Loucy (cell line): ENCODE measurements at regions not wholly inside any gene's neighbourhood (a gene's known extent, or its start where the extent isn't known, plus 50 kb on each side); places are given as distances from the start of the nearest gene placed in this dataset.

Source experiments
- H2AFZ ChIP-seq: fragments of 200-600 bp; sonication (generic); 2 replicates; pipeline ENCODE4 v1.6.0; 2016; ENCODE audit warnings: antibody characterized with exemption, mild to moderate bottlenecking, low read length, moderate library complexity
- H3F3A ChIP-seq: fragments of 200-600 bp; 2 replicates; pipeline ENCODE4 v1.6.0; 2016; ENCODE audit warnings: antibody characterized with exemption, low read depth, mild to moderate bottlenecking
- H3K27me3 ChIP-seq: fragments of 200-600 bp; sonication (generic); 2 replicates; pipeline ENCODE4 v1.6.1; 2014; ENCODE audit warnings: low read length, mild to moderate bottlenecking; ENCODE audit not compliant: insufficient read depth, poor library complexity, severe bottlenecking
- H3K36me3 ChIP-seq: fragments of 200-600 bp; sonication (generic); 2 replicates; pipeline ENCODE4 v1.6.1; 2016; ENCODE audit warnings: low read length; ENCODE audit not compliant: insufficient read depth
- H3K4me1 ChIP-seq: fragments of 200-600 bp; sonication (generic); 2 replicates; pipeline ENCODE4 v1.5.1; 2014; ENCODE audit warnings: low read length, mild to moderate bottlenecking; ENCODE audit not compliant: insufficient read depth, poor library complexity, severe bottlenecking
- H3K4me2 ChIP-seq: fragments of 200-600 bp; sonication (generic); 2 replicates; pipeline ENCODE4 v1.6.0; 2014; ENCODE audit warnings: antibody characterized with exemption, low read length, low read depth, mild to moderate bottlenecking; ENCODE audit not compliant: poor library complexity, severe bottlenecking
- H3K4me3 ChIP-seq: fragments of 200-600 bp; sonication (generic); 2 replicates; pipeline ENCODE4 v1.5.1; 2014; ENCODE audit warnings: low read length, mild to moderate bottlenecking, mixed read lengths; ENCODE audit not compliant: poor library complexity, severe bottlenecking
- H3K79me2 ChIP-seq: fragments of 200-600 bp; sonication (generic); 2 replicates; pipeline ENCODE4 v1.6.1; 2014; ENCODE audit warnings: low read length; ENCODE audit not compliant: insufficient read depth
- H3K9ac ChIP-seq: fragments of 200-600 bp; sonication (generic); 2 replicates; pipeline ENCODE4 v1.6.0; 2014; ENCODE audit warnings: mild to moderate bottlenecking, low read depth, low read length, moderate library complexity; ENCODE audit not compliant: poor library complexity, severe bottlenecking
- H3K9me2 ChIP-seq: fragments of 200-600 bp; sonication (generic); replicated peaks from 2 replicates; pipeline ENCODE4 v1.6.1; 2016; ENCODE audit warnings: low read depth, low read length, mixed read lengths
- H3K9me3 ChIP-seq: fragments of 200-600 bp; sonication (generic); 2 replicates; pipeline ENCODE4 v1.6.1; 2014; ENCODE audit warnings: mild to moderate bottlenecking, antibody characterized with exemption, low read length, low read depth; ENCODE audit not compliant: insufficient read depth
- H4K20me1 ChIP-seq: fragments of 200-600 bp; sonication (generic); 2 replicates; pipeline ENCODE4 v1.6.0; 2014; ENCODE audit warnings: antibody characterized with exemption, low read length, mild to moderate bottlenecking; ENCODE audit not compliant: insufficient read depth, poor library complexity, severe bottlenecking
- EZH2phosphoT487 ChIP-seq: fragments of 200-600 bp; IDR thresholded peaks from 2 replicates; pipeline ENCODE4 v1.6.1; 2018; ENCODE audit warnings: antibody characterized with exemption, mild to moderate bottlenecking, moderate library complexity, borderline replicate concordance
- TF ChIP-seq, protein P1 (sequence below): fragments of 200-600 bp; sonication (generic); conservative IDR thresholded peaks from 2 replicates; pipeline ENCODE4 v1.5.1; 2014; ENCODE audit warnings: mild to moderate bottlenecking, antibody characterized with exemption, low read length

DNA sequence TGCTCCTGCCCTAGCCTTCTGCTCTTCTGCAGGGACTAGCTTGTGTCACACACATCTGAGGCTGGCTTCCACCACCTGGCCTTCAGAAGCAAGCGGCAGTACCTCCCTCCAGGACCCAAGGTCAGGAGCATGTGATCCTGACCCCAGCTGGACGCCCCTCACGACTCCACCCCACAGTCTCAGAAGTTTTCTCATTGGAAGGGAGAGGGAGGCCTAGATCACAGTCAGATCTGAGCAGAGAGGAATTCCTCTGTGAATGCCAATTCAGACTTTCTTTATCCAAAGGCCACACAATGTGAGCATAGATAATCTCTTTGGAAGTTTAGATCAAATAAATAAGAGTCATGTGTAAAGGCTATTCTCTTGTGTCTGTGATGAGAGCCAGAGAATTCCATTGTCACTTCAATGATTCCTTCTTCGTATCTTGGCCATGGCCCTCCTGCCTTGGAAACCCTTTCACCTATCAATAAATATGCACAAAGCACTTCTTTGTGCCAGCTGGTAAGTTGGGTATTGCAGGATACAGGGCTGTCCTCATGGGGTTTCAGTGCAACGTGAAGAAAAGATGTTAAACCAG, 142.9 kb downstream of the SNX19 start:
- Histone ChIP-seq H3K79me2 (no peaks in the 10 kb centered on the region), H2AFZ (no peak overlapping the region), H3K4me1 (no peaks in the 10 kb centered on the region), H3K4me3 (no peak overlapping the region), H3K4me2 (no peak overlapping the region), H3K36me3 (no peaks in the 10 kb centered on the region), H3K9me3 (no peaks in the 10 kb centered on the region), H4K20me1 (no peaks in the 10 kb centered on the region), H3F3A (no peaks in the 10 kb centered on the region), H3K9me2 (no peaks in the 10 kb centered on the region), H3K9ac (no peak overlapping the region), H3K27me3 (no peaks in the 10 kb centered on the region)
- TF ChIP-seq, protein P1, sequence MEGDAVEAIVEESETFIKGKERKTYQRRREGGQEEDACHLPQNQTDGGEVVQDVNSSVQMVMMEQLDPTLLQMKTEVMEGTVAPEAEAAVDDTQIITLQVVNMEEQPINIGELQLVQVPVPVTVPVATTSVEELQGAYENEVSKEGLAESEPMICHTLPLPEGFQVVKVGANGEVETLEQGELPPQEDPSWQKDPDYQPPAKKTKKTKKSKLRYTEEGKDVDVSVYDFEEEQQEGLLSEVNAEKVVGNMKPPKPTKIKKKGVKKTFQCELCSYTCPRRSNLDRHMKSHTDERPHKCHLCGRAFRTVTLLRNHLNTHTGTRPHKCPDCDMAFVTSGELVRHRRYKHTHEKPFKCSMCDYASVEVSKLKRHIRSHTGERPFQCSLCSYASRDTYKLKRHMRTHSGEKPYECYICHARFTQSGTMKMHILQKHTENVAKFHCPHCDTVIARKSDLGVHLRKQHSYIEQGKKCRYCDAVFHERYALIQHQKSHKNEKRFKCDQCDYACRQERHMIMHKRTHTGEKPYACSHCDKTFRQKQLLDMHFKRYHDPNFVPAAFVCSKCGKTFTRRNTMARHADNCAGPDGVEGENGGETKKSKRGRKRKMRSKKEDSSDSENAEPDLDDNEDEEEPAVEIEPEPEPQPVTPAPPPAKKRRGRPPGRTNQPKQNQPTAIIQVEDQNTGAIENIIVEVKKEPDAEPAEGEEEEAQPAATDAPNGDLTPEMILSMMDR: no peak
- no peak for TF ChIP-seq EZH2phosphoT487

DNA sequence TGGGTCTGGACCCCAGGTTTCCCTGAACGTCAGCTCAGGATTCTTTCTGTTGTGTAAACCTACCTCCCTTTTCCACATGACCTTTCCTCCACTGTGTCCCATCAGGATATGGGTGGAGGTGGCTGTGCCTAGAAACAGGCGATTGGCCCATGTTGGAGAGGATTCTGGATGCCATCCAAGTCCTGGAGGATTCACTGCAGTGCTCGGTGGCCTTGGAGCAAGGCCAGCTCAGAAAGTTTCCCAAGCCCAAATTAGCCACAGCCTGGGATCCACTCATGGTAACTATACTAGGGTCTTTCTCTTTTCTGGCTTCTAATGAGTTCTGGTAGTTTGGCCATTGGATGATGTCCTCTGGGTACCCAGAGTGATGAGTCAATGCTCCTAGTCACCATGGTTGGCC, 141.6 kb downstream of the SNX19 start:
- H3K36me3 ChIP-seq: no peaks in the 10 kb centered on the region
- TF ChIP-seq EZH2phosphoT487: no peak
- TF ChIP-seq, protein P1: no peak
- H3K9me3 ChIP-seq: no peaks in the 10 kb centered on the region
- no peak overlapping the region for H2AFZ ChIP-seq
- H3K9me2 ChIP-seq: no peaks in the 10 kb centered on the region
- no peaks in the 10 kb centered on the region for H4K20me1 ChIP-seq
- H3K4me3 ChIP-seq: no peak overlapping the region
- H3K4me2 ChIP-seq: no peak overlapping the region
- H3F3A ChIP-seq: no peaks in the 10 kb centered on the region
- no peaks in the 10 kb centered on the region for H3K79me2 ChIP-seq
- H3K9ac ChIP-seq: no peak overlapping the region
- H3K27me3 ChIP-seq: no peaks in the 10 kb centered on the region
- no peaks in the 10 kb centered on the region for H3K4me1 ChIP-seq

DNA sequence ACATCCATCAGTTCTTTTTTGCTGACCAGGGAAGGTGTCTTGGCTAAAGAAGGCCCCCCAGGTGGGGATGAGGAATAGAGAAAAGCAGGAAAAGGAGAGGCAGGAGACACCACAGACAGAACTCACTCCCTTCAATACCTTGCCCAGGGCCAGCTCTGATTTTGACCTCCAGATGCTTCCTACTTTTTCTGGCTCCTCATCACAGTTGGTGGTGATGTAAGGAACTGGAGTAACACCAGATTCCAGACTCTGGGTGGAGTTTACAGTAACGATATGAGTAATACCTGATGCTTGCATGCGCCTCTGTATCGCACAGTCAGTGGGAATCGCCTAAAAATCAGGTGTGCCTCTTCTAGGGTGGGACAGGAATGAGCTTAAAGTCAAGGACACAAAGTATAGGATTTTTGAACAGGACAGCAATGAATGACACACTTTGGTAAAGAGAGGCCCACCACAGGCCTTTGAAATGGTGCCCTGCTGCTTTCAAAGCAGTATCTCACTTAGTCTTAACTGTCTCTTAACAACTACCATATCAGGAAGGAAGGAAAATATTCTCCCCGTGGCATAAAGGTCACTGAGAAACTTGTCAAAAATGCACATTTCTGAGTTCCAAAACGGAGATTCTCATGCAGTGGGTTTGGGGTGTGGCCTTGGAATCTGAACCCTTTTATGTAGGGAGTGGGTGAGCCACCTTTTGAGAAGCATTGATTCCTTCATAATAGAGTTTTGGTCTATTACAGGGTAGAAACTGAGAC, 140.8 kb downstream of the SNX19 start:
- H3K27me3 ChIP-seq: no peaks in the 10 kb centered on the region
- H3K79me2 ChIP-seq: no peaks in the 10 kb centered on the region
- TF ChIP-seq, protein P1: no peak
- no peak for TF ChIP-seq EZH2phosphoT487
- H3K4me1 ChIP-seq: no peaks in the 10 kb centered on the region
- H3K9me3 ChIP-seq: no peaks in the 10 kb centered on the region
- H3K9ac ChIP-seq: no peak overlapping the region
- no peaks in the 10 kb centered on the region for H4K20me1 ChIP-seq
- no peak overlapping the region for H3K4me3 ChIP-seq
- no peaks in the 10 kb centered on the region for H3F3A ChIP-seq
- H3K36me3 ChIP-seq: no peaks in the 10 kb centered on the region
- no peak overlapping the region for H3K4me2 ChIP-seq
- no peak overlapping the region for H2AFZ ChIP-seq
- no peaks in the 10 kb centered on the region for H3K9me2 ChIP-seq
